ENCODE measurements at regions not wholly inside any gene's neighbourhood (a gene's known extent, or its start where the extent isn't known, plus 50 kb on each side); places are given as distances from the start of the nearest gene placed in this dataset.

DNA sequence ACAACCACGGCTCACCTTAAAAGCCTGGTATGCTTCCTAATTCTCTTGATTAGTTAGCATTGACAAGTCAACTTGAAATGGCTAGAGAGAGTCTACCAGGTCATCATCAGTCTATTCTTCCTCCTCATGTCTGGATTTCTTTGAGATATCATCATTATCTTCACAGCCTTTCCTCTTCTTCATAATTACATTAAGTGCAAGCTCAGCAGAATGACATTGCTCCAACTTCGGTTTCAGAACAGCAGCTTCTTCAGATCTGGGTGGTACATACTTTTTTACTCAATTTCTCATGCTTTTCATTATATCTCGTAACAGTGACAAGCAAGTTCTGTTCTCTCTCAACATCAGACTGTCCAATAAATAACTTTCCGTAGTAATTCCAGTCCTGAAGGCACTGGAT lies 337.5 kb upstream of the TENM3 start:
- TF ChIP-seq, protein P1, sequence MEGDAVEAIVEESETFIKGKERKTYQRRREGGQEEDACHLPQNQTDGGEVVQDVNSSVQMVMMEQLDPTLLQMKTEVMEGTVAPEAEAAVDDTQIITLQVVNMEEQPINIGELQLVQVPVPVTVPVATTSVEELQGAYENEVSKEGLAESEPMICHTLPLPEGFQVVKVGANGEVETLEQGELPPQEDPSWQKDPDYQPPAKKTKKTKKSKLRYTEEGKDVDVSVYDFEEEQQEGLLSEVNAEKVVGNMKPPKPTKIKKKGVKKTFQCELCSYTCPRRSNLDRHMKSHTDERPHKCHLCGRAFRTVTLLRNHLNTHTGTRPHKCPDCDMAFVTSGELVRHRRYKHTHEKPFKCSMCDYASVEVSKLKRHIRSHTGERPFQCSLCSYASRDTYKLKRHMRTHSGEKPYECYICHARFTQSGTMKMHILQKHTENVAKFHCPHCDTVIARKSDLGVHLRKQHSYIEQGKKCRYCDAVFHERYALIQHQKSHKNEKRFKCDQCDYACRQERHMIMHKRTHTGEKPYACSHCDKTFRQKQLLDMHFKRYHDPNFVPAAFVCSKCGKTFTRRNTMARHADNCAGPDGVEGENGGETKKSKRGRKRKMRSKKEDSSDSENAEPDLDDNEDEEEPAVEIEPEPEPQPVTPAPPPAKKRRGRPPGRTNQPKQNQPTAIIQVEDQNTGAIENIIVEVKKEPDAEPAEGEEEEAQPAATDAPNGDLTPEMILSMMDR (IDR thresholded peaks at IDR 0.05) = no peak
- TF ChIP-seq POLR2A (IDR thresholded peaks at IDR 0.05) = no peak
- no peak for TF ChIP-seq POLR2AphosphoS5 (IDR thresholded peaks at IDR 0.05)
- TF ChIP-seq EP300 (IDR thresholded peaks at IDR 0.05) = no peak
